Fibroblast of mammary gland (primary cell): ENCODE measurements at regions not wholly inside any gene's neighbourhood (a gene's known extent, or its start where the extent isn't known, plus 50 kb on each side); places are given as distances from the start of the nearest gene placed in this dataset.

Source experiments
- DNase-seq: peaks from one replicate; pipeline ENCODE4 v3.0.0-alpha.2; 2010; ENCODE audit warnings: low read depth
- H3K4me3 ChIP-seq: 2 replicates; pipeline ENCODE4 v1.5.1; 2011; ENCODE audit warnings: low read depth, mild to moderate bottlenecking, low read length, moderate library complexity; ENCODE audit not compliant: control insufficient read depth
- TF ChIP-seq, protein P1 (sequence below): conservative IDR thresholded peaks from 2 replicates; pipeline ENCODE4 v1.5.1; 2011; ENCODE audit warnings: low read depth, low read length, inconsistent platforms; ENCODE audit not compliant: control insufficient read depth, insufficient read depth

DNA sequence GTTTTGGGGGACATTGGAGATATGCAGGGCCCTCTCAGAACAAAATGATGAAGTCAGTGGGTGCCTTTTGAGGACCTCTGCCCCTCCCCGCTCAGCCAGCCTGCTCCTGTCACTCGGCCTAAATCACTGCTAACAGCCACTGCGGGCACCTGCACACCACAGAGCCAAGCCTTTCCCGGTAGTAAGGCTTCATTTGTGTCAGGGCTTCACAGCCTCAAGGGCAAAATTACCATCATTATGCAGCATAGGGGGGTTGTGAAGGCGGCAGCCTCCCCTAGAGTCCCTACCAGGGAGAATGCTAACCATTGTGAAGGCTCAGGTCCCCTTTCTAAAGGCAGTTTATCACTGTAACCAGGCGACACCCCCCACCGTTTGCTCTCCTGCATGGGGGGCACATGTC, 519.8 kb upstream of the MYT1L start:
- no peak for DNase-seq
- TF ChIP-seq, protein P1, sequence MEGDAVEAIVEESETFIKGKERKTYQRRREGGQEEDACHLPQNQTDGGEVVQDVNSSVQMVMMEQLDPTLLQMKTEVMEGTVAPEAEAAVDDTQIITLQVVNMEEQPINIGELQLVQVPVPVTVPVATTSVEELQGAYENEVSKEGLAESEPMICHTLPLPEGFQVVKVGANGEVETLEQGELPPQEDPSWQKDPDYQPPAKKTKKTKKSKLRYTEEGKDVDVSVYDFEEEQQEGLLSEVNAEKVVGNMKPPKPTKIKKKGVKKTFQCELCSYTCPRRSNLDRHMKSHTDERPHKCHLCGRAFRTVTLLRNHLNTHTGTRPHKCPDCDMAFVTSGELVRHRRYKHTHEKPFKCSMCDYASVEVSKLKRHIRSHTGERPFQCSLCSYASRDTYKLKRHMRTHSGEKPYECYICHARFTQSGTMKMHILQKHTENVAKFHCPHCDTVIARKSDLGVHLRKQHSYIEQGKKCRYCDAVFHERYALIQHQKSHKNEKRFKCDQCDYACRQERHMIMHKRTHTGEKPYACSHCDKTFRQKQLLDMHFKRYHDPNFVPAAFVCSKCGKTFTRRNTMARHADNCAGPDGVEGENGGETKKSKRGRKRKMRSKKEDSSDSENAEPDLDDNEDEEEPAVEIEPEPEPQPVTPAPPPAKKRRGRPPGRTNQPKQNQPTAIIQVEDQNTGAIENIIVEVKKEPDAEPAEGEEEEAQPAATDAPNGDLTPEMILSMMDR, result no peak
- no peak overlapping the region for H3K4me3 ChIP-seq

DNA sequence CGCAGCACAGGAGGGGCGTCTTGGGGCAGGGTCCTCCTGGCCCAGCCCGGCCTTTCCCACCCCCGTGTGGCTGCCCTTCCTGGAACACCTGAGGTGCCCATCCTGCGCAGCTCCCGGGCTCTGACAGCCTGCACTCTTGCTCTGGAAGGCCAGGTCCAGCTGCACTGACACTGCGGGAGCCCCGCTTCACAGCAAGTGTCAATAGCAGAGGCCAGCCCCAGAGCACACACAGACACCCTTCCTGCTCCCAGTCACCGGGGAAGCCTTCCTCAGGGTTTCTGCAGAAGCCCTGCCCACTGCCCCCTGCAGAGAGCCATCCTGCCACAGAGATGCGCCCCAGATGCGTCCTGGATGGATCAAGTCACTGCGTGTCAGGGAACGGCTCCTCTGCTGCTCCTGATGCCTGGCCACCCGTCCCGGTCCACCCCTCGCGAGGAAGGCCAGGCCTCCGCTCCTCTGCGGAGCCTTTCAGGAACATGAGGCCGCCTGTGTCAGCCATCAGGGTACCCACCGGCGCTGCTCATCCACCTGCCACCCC, 519.2 kb upstream of the MYT1L start:
- DNase-seq, result no peak
- H3K4me3 ChIP-seq, result no peak overlapping the region
- TF ChIP-seq, protein P1, result no peak

DNA sequence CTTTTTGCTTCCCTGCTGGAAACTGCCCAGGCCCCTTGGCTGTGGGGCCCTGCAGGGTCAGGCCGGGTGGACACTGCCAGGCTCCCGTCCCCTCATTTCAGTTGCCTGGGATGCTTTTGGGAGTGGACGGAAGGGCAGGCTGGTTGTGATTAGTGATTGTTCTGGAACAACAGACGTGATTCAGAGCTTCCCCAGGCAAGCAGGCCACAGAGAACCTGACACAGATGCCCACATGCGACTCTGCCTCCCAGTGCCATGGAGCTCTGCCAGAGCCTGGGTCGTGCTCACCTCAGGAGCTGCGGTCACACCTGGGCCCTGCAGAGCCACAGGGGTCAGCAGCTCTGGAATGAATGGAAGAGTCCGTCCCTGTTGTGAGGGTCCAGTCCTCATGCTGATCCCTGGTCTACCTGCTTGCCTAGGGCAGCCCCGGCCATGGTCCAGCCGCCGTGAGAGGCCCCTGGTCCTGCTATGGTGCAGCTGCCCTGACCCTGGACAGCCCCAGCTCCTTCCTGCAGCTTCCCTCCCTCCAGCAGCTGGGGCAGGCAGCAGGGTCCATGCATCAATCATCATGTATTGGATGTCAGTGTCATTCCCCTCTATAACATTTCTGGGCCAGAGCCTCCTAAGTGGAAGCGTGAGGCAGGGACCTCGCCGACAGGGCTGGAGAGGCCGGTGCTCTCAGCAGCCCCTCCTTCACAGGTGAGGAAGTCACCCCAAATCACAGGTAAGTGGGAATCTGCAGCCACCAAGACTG, 518.6 kb upstream of the MYT1L start:
- H3K4me3 ChIP-seq, result no peak overlapping the region
- TF ChIP-seq, protein P1, result no peak
- DNase-seq, result no peak

DNA sequence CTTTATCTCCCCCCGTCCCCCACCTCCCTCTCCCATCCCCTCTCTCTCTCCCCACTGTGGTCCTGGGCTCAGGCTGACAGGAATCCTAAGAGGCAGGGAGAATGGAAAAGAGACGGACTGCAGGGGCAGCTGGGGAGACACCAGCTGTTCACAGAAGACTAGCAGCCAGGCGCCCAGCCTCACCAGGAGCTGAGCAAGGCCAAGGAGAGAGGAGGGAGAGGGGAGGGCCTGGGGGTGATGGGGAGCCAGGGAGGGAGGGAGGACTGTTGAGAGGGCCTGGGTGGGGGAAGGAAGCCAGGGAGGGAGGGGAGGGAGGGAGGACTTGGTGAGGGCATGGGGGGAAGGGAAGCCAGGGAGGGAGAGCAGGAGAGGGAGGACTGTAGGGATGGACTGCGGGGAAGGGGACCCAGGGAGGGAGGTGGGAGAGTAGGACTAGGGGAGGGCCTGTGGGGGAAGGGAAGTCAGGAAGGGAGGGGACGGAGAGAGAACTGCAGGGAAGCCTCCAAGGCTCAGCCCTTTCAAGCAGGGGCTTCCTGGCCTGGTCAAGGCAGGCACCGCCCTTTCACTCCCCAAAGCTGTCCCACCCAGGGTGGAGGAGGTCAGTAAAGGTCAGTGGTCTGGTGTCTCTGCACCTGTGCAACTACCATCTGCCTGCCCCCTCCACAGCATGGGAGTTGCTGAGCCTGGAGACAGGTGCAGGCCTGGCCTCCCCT, 517.7 kb upstream of the MYT1L start:
- no peak overlapping the region for H3K4me3 ChIP-seq
- TF ChIP-seq, protein P1, result no peak
- no peak for DNase-seq

DNA sequence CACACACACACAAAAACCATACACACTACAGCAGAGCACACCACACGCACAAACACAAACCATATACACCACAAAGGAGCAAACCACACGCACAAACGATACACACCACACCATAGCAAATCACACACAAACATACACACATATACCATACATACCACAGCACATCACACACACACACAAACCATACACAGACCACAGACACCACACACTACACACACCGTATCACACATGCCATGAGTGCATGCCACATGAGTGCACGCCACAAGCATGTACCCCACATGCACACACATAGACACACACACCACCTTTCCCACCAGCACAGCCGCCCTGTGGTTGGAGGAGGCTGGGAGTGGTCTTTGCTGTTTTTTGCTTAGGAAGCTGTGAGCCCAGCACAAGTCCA, 517.1 kb upstream of the MYT1L start:
- DNase-seq, result no peak
- TF ChIP-seq, protein P1, result no peak
- H3K4me3 ChIP-seq, result no peak overlapping the region

DNA sequence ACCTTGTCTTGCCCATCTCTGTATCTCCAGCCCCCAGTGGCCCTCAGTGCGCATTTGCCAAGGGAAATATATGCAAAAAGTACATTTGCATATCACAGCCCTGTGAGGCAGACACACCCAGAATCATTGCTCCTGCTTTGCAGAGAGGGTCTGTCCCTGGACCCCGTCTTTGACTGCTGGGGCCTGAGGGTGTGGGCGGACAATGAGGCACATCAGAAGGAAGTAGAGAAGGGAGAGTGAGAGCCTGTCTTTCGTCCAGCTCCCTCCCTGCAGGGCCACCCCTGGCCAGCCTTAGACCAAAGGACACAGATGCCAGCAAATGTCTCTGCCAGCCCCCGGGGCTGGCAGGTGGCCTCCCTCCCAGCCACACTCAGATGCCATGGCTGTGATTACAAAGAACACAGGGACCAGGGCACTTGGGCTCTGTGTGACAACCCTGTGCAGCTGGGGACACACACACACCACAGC, 516.2 kb upstream of the MYT1L start:
- H3K4me3 ChIP-seq, result no peak overlapping the region
- no peak for DNase-seq
- TF ChIP-seq, protein P1, result no peak
